ENCODE measurements at regions not wholly inside any gene's neighbourhood (a gene's known extent, or its start where the extent isn't known, plus 50 kb on each side); places are given as distances from the start of the nearest gene placed in this dataset.

DNA sequence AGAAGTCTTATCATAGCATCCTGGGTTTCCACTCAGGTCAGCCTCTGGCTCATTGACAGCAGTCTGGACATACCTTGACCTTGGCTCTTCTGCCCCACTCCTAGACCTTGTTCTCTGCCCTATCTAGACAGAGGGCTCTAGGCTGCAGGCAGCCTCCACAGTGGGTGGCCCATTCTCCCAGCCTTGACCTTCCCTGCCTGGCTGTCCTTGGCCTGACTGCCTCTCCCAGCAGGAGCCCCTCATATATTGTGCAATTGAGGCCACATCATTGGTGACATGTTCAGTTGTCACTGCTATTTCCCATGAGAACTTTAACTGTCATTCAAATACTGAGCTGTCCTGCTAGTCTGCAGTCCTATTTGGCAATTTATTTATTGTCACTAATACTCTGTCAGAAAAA, 503.4 kb downstream of the PLXNA4 start:
- TF ChIP-seq, protein P1, sequence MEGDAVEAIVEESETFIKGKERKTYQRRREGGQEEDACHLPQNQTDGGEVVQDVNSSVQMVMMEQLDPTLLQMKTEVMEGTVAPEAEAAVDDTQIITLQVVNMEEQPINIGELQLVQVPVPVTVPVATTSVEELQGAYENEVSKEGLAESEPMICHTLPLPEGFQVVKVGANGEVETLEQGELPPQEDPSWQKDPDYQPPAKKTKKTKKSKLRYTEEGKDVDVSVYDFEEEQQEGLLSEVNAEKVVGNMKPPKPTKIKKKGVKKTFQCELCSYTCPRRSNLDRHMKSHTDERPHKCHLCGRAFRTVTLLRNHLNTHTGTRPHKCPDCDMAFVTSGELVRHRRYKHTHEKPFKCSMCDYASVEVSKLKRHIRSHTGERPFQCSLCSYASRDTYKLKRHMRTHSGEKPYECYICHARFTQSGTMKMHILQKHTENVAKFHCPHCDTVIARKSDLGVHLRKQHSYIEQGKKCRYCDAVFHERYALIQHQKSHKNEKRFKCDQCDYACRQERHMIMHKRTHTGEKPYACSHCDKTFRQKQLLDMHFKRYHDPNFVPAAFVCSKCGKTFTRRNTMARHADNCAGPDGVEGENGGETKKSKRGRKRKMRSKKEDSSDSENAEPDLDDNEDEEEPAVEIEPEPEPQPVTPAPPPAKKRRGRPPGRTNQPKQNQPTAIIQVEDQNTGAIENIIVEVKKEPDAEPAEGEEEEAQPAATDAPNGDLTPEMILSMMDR (IDR thresholded peaks at IDR 0.05), result no peak

GRCh38 chr7:132072165-132072564, 504.1 kb downstream of the PLXNA4 start:
- TF ChIP-seq, protein P1 (IDR thresholded peaks at IDR 0.05), result no peak

GRCh38 chr7:132069306-132069705, 507.0 kb downstream of the PLXNA4 start:
- TF ChIP-seq, protein P1 (IDR thresholded peaks at IDR 0.05), result no peak

DNA sequence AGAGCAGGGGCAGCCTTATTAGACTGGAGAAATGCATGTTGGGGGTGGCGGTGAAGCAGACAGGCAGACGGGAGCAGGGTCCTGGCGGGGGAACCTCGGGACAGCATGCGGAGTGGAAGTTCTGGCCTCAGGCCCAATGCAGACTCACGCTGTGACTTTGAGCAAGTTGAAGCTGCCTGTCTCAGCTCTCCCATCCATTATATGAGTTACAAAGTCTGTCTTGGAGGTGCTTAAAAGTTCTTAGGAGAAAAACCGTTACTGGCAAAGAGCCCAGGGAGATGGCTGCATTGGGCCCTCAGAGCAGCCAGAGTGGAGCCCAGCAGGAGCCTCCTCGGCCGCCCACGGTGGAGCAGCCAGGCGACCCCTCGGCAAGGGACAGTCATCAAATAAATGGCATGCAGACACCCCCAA, 509.5 kb downstream of the PLXNA4 start:
- TF ChIP-seq, protein P1 (IDR thresholded peaks at IDR 0.05), result no peak

DNA sequence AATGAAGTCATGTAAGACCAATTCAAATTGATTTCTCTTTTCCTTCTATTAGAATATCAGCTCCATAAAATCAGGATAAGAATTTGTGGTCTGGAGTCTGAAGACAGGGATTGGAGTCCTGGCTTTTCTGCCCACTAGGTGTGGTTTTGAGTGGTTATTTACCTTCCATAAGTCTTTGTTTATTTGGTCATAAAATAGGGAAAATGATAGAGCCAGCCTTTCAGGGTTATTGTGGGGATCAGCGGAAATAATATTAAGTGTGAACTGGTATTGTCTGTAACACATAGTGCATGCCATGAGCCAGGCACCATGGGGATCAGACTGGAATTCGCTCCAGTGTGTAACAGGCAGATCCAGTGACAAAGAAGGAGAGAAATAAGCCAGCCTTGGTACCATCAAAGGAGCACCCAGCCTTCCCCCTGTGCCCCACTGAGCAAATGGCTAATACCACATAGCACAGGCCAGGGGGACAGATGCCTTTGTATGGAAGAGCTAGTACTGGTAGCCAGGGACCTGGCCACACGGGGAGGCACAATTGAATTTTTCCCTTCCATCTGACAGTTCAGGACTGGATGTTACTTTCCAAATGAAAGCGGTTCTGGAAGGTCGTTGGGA, 509.7 kb upstream of the PODXL start:
- TF ChIP-seq, protein P1 (IDR thresholded peaks at IDR 0.05), result no peak

DNA sequence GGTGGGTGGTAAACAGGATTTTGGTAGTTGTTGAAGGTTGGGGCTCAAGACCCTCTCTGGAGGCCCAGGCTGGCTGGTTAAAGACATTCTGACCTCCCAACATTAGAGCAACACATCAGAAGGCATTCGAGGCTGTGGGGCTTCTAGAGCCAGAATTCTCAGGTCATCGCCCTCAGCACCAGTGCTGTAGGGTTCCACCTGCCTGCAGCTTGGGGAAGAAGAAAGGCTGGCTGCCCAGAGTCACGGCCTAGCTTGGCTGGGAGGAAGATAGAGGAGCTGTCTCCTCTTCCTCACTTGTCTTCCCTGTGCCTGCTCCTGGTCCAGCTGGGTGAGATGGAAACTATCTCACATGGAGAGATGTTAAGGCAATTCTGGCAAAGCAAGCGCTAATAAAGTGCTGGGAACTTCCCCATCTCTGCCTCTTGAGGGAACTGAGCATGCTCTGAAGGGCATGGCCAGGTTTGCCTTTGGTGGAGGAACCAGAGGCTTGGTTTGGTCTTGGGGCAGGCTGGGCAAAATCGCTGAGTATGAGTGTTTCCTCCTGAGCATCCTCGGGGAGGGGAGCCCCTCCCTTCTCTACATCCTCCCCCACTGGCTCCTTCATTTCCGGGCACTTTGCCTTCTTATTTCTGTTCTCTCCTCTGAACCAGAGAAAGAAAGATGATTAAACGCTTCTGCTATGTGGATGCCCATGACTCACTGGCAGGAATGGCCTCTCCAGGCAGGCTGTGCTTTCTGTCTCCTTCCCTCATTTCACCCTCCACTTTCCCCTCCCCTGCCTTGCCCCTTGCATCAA, 509.0 kb upstream of the PODXL start:
- TF ChIP-seq, protein P1 (IDR thresholded peaks at IDR 0.05), result no peak

DNA sequence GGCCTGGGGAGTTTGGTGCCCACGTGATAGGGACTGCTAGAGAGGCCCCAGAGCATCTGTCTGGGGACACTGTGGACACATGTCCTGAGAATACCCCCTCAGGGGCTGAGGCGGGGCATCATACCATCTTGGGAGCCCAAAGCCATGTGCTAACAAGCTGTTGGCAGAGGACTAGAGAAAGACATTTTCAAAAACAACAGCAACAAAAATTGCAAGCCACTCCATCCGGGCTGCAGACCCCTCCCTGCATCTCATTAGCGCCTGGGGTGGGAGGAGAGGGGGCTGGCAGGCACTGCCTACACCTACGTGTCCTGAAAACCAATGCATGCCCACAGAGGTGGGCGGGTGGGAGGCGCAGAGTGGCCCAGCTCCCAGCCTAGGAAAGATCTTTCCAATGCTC, 507.4 kb upstream of the PODXL start:
- TF ChIP-seq, protein P1 (IDR thresholded peaks at IDR 0.05), result no peak
